Activated CD4-positive, alpha-beta T cell treated with anti-CD3 and anti-CD28 coated beads, Interleukin-2, amount 50 U/mL, for 16 hours (primary cell): ENCODE measurements at regions not wholly inside any gene's neighbourhood (a gene's known extent, or its start where the extent isn't known, plus 50 kb on each side); places are given as distances from the start of the nearest gene placed in this dataset.
"Not testable (repeated sequence)": the region's sequence is repeated elsewhere in the genome, so short reads cannot be mapped to it uniquely, and the experiment has no call there.

ENCODE experiments used
- DNase-seq: peaks from one replicate; pipeline ENCODE4 v3.0.0-alpha.2; 2020

DNA sequence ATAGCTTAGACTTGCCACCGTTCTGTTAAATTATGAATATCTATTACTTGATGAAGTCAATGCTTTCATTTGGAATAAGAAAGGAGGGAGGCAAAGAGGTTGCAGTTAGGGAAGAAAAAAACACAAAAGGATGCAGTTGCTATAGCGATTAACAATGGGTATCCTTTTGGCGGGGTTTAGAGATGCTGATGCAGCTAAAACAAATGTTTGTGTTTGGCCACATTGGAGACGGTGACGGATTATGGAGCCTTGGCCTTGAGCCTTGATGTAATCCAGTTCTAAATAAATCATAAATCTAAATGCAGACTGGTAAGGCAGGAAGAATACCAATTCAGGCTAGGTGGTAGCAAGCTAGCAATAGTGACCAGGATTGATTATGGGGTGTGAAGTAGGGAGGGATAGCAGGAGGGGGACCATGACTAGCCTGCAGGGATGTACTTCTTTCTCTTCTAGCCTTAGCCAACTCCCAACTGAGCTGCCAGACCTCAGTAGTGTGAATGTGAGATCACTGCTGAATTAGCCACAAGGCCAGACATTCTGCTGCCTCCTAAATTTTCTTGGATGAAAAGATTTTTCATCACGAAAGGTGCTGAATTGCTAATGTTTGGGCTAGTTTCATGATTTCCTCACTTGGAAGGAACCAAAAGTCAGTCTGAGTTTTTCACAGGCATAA is 160.3 kb downstream of the TLR4 start:
- DNase-seq, result no peak

DNA sequence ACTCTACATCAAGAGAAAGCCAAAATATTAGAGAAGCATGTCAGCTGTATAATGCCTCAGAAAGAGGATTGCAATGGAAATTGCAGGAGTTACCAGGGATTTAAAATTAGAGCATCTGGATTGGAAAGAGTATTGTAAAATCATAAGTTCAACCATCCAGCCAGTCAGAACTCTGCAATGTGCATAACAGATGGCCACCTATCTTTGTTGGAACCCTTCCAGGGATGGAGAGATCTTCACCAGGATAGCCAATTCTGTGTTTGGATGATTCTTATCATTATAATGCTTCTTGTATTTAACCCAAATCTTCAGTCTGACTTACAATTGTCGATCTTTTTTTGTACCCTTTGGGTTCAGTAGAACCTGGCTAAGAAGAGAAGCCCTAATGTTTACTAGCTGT is 164.4 kb downstream of the TLR4 start:
- no peak for DNase-seq

DNA sequence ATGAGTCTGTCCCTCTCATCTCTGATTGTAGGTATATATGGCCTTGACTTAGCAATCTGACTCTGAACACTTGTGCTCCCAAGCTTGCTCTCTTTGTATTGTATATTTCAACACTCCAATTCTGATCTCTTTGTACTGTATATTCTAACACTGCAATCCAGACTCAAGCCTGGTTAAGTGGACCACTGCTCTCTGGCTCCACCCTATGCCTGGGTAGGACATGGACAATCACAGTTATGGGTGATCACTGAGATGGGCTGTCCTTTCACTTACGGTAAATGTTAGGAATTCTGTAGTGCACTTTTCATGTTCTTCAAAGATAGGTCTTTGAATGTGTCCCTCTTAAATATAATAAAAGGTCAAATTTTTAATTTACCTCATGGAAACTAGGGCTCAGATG is 165.1 kb downstream of the TLR4 start:
- no peak for DNase-seq

DNA sequence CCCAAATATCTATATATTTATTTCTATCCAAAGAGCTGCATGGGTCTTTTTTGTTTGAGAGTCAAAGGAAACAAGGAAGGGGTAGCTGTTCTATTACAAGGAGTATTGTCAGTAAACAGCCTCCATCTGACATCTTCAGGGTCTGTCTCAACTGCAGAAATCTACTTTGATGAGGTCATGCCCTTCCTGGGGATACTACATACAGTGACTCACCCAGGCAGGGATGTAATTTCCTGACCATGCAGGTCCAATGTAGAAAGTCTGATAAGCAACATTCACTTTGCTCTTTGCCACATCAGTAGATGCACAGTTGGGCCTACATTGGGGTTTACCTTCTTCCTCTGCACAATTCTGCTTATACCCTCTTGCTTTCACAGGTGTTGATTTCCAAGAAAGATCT is 165.5 kb downstream of the TLR4 start:
- no peak for DNase-seq

- no peak for DNase-seq
Observed at GRCh38 chr9:117873664-117874063, 169.5 kb downstream of the TLR4 start.

DNA sequence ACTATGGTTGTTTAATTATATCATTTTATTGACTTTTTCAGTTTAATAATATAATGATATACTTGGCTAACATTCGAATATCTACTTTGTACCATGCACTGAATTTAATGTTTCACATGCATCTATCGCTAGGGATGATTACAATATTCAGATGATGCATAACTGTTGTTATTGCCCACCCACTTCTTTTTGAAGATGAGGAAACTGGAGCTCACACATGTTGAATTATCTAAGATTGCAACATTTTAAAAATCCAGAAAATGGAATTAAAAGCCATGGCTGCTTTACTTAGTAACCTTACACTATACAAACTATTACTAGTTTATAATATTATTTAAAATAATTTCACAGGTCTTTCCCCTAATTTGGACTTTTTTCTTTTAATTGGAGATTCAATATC is 171.7 kb downstream of the TLR4 start:
- no peak for DNase-seq

DNA sequence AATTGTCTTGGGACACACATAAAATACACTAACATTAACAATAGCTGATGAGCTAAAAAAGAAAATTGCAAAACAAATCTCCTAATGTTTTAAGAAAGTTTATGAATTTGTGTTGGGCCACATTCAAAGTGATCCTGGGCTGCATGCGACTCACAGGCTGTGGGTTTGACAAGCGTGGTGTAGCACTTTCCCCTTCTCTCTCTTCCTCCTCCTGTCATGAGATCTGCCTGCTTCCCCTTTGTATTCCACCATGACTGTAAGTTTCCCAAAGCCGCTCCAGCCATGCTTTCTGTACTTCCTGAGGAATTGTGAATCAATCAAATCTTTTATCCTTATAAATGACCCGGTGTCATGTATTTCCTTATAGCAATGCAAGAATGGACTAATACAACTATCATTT is 178.0 kb downstream of the TLR4 start:
- DNase-seq, result no peak

GRCh38 chr9:117886616-117887015 is 182.4 kb downstream of the TLR4 start:
- DNase-seq, result no peak

GRCh38 chr9:117887383-117887782 is 183.2 kb downstream of the TLR4 start:
- DNase-seq, result no peak

DNA sequence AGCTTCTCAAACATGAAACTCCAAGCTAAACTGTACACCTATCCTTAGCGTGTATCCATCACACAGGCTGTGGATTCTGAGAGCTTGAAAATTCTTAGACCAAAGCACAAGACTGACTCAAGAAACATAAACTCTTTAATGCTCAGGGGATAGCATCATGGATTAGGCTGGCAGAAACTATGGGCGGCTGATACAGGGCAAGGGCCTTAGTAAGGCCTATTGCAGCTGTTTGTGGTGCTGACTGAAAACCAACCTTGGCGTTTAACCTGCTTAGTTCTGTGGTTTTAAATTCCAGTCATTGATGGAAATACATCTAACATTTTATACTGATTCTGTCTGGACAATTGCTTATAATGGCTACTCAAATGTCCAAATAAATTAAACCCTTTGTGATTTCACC is 183.7 kb downstream of the TLR4 start:
- no peak for DNase-seq

DNA sequence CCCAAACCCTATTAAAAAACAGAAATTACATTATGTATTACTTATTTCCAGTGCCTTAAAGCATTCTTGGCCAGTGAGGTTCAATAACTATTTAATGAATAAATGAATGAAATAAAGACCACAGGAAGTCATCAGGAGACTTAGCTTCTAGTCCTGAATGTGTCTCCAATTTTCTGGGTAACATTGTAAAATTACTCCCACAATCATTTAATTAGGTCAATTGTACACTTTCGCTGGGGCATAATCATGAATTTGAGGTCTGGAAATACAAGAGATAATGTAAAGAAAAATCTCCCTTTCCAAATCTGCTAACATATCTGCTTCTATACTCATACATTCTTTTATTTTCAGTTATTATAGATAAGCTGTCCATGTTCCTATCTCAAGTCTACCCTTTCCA is 199.2 kb downstream of the TLR4 start:
- DNase-seq, result no peak

- DNase-seq, result no peak
Observed at GRCh38 chr9:117906763-117907162, 202.6 kb downstream of the TLR4 start.

- no peak for DNase-seq
Observed at GRCh38 chr9:117907420-117907819, 203.2 kb downstream of the TLR4 start.

- DNase-seq, result no peak
Observed at GRCh38 chr9:117916291-117916690, 212.1 kb downstream of the TLR4 start.

- DNase-seq, result no peak
Observed at GRCh38 chr9:117917873-117918272, 213.7 kb downstream of the TLR4 start.

GRCh38 chr9:117919538-117919937 is 215.3 kb downstream of the TLR4 start:
- no peak for DNase-seq

GRCh38 chr9:117926031-117926658 is 221.9 kb downstream of the TLR4 start:
- no peak for DNase-seq

DNA sequence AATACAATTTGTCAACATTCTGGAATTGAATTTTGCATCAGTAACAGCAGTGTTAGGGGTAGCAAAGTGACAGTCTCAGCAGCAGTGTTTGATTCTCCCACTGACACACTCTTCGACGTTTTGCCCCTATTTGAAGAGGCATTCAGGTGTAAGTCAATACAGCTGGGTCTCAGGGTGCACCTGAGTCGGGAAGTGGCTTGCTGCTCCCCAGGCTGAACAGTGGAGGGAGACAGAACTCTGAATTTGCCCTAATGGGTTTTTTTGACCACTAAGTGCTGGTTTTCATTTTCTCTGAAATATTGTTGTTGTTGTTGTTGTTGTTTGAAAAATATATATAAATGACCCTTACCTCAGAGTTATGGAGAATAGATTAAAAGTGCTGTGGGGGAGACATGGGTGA is 223.2 kb downstream of the TLR4 start:
- no peak for DNase-seq

GRCh38 chr9:117929868-117930267 is 225.7 kb downstream of the TLR4 start:
- no peak for DNase-seq

GRCh38 chr9:117932585-117932984 is 228.4 kb downstream of the TLR4 start:
- DNase-seq, result no peak

GRCh38 chr9:117936185-117937130 is 232.3 kb downstream of the TLR4 start:
- DNase-seq, result no peak

- no peak for DNase-seq
Observed at GRCh38 chr9:117938086-117938485, 233.9 kb downstream of the TLR4 start.

DNA sequence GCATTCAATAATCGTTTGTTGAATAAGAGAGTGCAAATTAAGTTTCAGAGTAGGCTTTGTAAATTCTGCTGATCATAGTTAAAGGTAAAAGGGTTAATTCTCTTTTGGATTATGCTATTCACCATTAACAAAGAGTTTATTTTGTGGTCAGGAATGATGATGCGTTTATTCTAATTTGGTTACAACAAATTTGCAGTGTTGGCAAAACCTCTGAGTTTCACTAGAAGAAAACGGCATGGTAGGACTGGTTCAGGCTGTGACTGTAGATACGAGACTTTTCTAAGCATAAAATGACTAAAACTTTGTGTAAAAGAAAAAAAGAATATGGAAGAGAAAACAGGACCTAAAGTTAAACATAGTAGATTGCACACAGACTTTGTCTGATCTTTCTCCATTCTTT is 234.7 kb downstream of the TLR4 start:
- no peak for DNase-seq

GRCh38 chr9:117944750-117945149 is 240.5 kb downstream of the TLR4 start:
- DNase-seq, result not testable (repeated sequence)
